Breast epithelium (tissue), 4 donors: ENCODE measurements at regions not wholly inside any gene's neighbourhood (a gene's known extent, or its start where the extent isn't known, plus 50 kb on each side); places are given as distances from the start of the nearest gene placed in this dataset.

ENCODE experiments used
- DNase-seq, 2 donors: peaks; one replicate each; pipeline ENCODE4 v3.0.0-alpha.2; 2019; ENCODE audit warnings: low spot score in 2 of 2
- H3K27ac ChIP-seq, 2 donors: fragments of 200-600 bp; sonication (generic) in 1 of 2; one replicate each; pipeline ENCODE4 v1.5.1; 2016 to 2019; ENCODE audit warnings: mild to moderate bottlenecking in 1 of 2
- H3K27me3 ChIP-seq, 2 donors: fragments of 200-600 bp; sonication (generic) in 1 of 2; one replicate each; pipeline versions ENCODE4 v1.5.1 to v1.6.0; 2017 to 2019; ENCODE audit warnings: control low read depth in 1 of 2, mild to moderate bottlenecking in 1 of 2
- H3K36me3 ChIP-seq: fragments of 200-600 bp; one replicate; pipeline ENCODE4 v1.5.1; 2019
- H3K4me1 ChIP-seq, 2 donors: fragments of 200-600 bp; sonication (generic); one replicate each; pipeline ENCODE4 v1.5.1; 2016 to 2019; ENCODE audit warnings: control low read depth in 1 of 2
- H3K4me3 ChIP-seq, 3 donors: fragments of 200-600 bp; sonication (generic); 1 replicate in 2 of 3; 2 replicates in 1 of 3; pipeline ENCODE4 v1.5.1; 2016 to 2019; ENCODE audit warnings: mild to moderate bottlenecking in 3 of 3, moderate library complexity in 2 of 3
- H3K9me3 ChIP-seq, 2 donors: fragments of 200-600 bp; sonication (generic) in 1 of 2; one replicate each; pipeline ENCODE4 v1.5.1; 2016 to 2019; ENCODE audit warnings: control low read depth in 1 of 2
- POLR2A ChIP-seq: fragments of 450-650 bp; IDR thresholded peaks from one replicate; pipeline ENCODE4 v1.6.1; 2016; ENCODE audit warnings: antibody characterized with exemption, mild to moderate bottlenecking, moderate library complexity
- POLR2AphosphoS5 ChIP-seq, 3 donors: sonication (generic); formaldehyde crosslinking; IDR thresholded peaks; one replicate each; pipeline ENCODE4 v1.6.1; 2017; ENCODE audit warnings: antibody characterized with exemption in 3 of 3
- intact Hi-C: fragments of 100-400 bp; cut with DNase I; formaldehyde crosslinking; loops from one replicate; pipeline ENCODE4 v1.15.1; 2023; ENCODE audit warnings: low total_unique reads
- TF ChIP-seq, protein P1 (sequence below), 3 donors: fragments of 450-650 bp; IDR thresholded peaks; one replicate each; pipeline ENCODE4 v1.5.1; 2016 to 2017; ENCODE audit warnings: antibody characterized with exemption in 3 of 3, mild to moderate bottlenecking in 3 of 3, moderate library complexity in 3 of 3

DNA sequence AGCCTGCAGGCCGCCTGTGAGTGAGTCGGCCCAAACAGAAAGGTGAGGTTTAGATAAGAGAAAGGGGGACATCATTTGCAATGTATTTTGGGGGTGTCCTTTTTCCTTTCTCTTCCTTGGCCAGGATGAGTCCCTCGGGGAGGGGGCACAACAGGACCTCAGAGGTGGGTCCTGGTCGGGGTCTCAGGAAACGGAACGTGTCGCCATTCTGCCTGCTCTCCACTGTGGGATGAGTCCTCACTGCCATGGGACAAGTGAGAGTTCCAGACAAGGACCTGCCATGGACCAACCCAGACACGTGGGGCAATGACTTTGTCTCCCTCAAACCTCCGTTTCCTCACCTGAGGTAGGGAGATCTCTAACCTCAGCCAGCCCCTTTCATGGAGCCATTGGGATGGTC lies 67.9 kb upstream of the TAF1B start:
- intact Hi-C loops: no loop called here
- Histone ChIP-seq H3K9me3 (no peaks in the 10 kb centered on the region), H3K27me3 (no peaks in the 10 kb centered on the region), H3K27ac (no peak overlapping the region), H3K4me3 (no peak overlapping the region), H3K4me1 (peaks cover 6% of the 10 kb centered on the region in 2 donors), H3K36me3 (no peaks in the 10 kb centered on the region)
- DNase-seq: peak in 1 of 2 donors; percentile 33
- no peak for TF ChIP-seq POLR2AphosphoS5 (IDR thresholded peaks at IDR 0.05)
- TF ChIP-seq, protein P1, sequence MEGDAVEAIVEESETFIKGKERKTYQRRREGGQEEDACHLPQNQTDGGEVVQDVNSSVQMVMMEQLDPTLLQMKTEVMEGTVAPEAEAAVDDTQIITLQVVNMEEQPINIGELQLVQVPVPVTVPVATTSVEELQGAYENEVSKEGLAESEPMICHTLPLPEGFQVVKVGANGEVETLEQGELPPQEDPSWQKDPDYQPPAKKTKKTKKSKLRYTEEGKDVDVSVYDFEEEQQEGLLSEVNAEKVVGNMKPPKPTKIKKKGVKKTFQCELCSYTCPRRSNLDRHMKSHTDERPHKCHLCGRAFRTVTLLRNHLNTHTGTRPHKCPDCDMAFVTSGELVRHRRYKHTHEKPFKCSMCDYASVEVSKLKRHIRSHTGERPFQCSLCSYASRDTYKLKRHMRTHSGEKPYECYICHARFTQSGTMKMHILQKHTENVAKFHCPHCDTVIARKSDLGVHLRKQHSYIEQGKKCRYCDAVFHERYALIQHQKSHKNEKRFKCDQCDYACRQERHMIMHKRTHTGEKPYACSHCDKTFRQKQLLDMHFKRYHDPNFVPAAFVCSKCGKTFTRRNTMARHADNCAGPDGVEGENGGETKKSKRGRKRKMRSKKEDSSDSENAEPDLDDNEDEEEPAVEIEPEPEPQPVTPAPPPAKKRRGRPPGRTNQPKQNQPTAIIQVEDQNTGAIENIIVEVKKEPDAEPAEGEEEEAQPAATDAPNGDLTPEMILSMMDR (IDR thresholded peaks at IDR 0.05): no peak
- TF ChIP-seq POLR2A: no peak

DNA sequence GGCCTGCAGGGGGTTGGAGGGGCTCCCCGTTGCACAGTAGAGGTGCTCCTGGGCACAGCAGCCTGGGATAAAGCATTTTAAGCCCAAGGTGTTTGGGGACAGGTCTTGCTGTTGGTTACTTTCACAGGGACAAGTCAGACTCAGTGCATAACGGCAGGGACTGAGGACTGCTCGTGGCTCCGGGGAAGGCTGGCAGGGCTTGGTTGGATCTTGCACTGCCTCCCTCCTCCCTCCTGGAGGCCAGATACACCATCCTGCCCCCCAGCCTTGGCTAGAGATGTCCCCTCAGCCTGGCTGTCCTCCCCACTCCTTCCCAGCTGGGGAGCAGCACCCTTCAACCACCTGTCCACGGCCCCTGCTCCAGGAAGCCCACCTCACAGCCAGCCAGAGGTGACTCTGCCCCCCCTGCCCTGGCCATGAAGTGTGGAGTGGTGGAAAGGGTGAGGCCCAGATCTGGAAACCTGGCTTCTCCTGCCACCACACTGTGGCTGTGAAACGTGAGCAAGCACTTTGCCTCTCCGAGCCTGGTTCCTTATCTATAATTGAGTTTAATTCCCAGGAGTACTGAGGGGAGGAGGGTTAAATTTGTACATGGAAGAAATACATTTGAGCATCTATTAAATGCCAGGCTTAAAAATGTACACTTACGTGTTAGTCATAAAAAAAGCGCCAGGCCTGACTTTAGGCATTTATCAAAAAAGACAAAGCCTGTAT lies 67.1 kb upstream of the TAF1B start:
- intact Hi-C loops: no loop called here
- DNase-seq: peak in 1 of 2 donors; percentile 35
- TF ChIP-seq POLR2AphosphoS5 (IDR thresholded peaks at IDR 0.05) (no peak), POLR2A (no peak)
- TF ChIP-seq, protein P1 (IDR thresholded peaks at IDR 0.05): no peak
- no peaks in the 10 kb centered on the region for H3K36me3 ChIP-seq
- peaks cover 0 to 5% of the 10 kb centered on the region in 2 donors for H3K4me1 ChIP-seq
- no peak overlapping the region for H3K27ac ChIP-seq
- no peaks in the 10 kb centered on the region for H3K9me3 ChIP-seq
- no peak overlapping the region for H3K4me3 ChIP-seq
- no peaks in the 10 kb centered on the region for H3K27me3 ChIP-seq

- TF ChIP-seq, protein P1 (IDR thresholded peaks at IDR 0.05): no peak
- no peak for TF ChIP-seq POLR2AphosphoS5 (IDR thresholded peaks at IDR 0.05)
- TF ChIP-seq POLR2A: no peak
- H3K4me1 ChIP-seq: peaks cover 0 to 6% of the 10 kb centered on the region in 2 donors
- no peaks in the 10 kb centered on the region for H3K9me3 ChIP-seq
- H3K4me3 ChIP-seq: no peak overlapping the region
- no peaks in the 10 kb centered on the region for H3K36me3 ChIP-seq
- H3K27ac ChIP-seq: no peak overlapping the region
- DNase-seq: peak in 1 of 2 donors; percentile 47
- H3K27me3 ChIP-seq: no peaks in the 10 kb centered on the region
- intact Hi-C loops: no loop called here
These were observed 66.2 kb upstream of the TAF1B start for GRCh38 chr2:9777081-9777480.

GRCh38 chr2:9778012-9778411 lies 65.3 kb upstream of the TAF1B start:
- Histone ChIP-seq H3K4me3 (no peak overlapping the region), H3K4me1 (peaks cover 0 to 6% of the 10 kb centered on the region in 2 donors), H3K36me3 (no peaks in the 10 kb centered on the region), H3K9me3 (no peaks in the 10 kb centered on the region), H3K27me3 (no peaks in the 10 kb centered on the region), H3K27ac (no peak overlapping the region)
- intact Hi-C loops: no loop called here
- TF ChIP-seq POLR2A (no peak), POLR2AphosphoS5 (IDR thresholded peaks at IDR 0.05) (no peak)
- TF ChIP-seq, protein P1 (IDR thresholded peaks at IDR 0.05): peak in 1 of 3 donors; percentile 29
- DNase-seq: peak in 1 of 2 donors; percentile 57

- Histone ChIP-seq H3K4me3 (no peak overlapping the region), H3K27me3 (no peaks in the 10 kb centered on the region), H3K9me3 (no peaks in the 10 kb centered on the region), H3K27ac (no peak overlapping the region), H3K36me3 (no peaks in the 10 kb centered on the region), H3K4me1 (peaks cover 0 to 6% of the 10 kb centered on the region in 2 donors)
- DNase-seq: peak in 1 of 2 donors; percentile 17
- TF ChIP-seq POLR2A (no peak), POLR2AphosphoS5 (IDR thresholded peaks at IDR 0.05) (no peak)
- intact Hi-C loops: no loop called here
These were observed 64.6 kb upstream of the TAF1B start for GRCh38 chr2:9778471-9779316.
